ENCODE measurements at regions not wholly inside any gene's neighbourhood (a gene's known extent, or its start where the extent isn't known, plus 50 kb on each side); places are given as distances from the start of the nearest gene placed in this dataset.

DNA sequence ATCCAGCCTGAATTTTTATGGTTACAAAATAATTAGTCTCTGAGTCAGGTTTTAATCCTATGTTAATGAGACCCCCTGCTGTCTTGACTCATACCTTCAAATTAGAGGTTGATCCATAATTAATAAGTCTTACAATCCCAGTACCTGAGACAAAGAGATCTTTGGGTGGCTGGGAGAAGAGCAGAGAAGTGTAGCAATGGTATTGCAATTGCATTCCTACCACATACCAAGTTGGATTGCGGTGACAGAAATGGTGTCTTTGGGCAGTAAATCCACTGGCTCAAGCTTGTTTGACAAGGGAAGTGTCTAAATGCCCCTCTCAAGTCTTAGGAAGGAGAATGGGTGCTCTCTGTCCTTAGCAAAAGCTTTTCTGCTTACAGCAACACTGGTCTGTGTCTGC is 150.4 kb downstream of the BTBD3 start:
- TF ChIP-seq, protein P1, sequence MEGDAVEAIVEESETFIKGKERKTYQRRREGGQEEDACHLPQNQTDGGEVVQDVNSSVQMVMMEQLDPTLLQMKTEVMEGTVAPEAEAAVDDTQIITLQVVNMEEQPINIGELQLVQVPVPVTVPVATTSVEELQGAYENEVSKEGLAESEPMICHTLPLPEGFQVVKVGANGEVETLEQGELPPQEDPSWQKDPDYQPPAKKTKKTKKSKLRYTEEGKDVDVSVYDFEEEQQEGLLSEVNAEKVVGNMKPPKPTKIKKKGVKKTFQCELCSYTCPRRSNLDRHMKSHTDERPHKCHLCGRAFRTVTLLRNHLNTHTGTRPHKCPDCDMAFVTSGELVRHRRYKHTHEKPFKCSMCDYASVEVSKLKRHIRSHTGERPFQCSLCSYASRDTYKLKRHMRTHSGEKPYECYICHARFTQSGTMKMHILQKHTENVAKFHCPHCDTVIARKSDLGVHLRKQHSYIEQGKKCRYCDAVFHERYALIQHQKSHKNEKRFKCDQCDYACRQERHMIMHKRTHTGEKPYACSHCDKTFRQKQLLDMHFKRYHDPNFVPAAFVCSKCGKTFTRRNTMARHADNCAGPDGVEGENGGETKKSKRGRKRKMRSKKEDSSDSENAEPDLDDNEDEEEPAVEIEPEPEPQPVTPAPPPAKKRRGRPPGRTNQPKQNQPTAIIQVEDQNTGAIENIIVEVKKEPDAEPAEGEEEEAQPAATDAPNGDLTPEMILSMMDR (IDR thresholded peaks at IDR 0.05; ENCODE audit: poor library complexity): no peak
- no peak for TF ChIP-seq EZH2 (IDR thresholded peaks at IDR 0.05; ENCODE audit: borderline replicate concordance)

All from hepatocyte (in vitro differentiated cells).